Neural cell (in vitro differentiated cells): ENCODE measurements at regions not wholly inside any gene's neighbourhood (a gene's known extent, or its start where the extent isn't known, plus 50 kb on each side); places are given as distances from the start of the nearest gene placed in this dataset.

Source experiments
- H2AFZ ChIP-seq: fragments of 200-600, 300-800 bp; sonication (generic), shearing (Covaris generic); 2 replicates; pipeline ENCODE4 v1.6.0; 2014; ENCODE audit warnings: low read depth, mild to moderate bottlenecking, antibody characterized with exemption, low read length, moderate library complexity
- H3F3A ChIP-seq: fragments of 200-600 bp; shearing (Covaris generic); 2 replicates; pipeline ENCODE4 v1.6.1; 2016; ENCODE audit warnings: mild to moderate bottlenecking, moderate library complexity, mixed read lengths, antibody characterized with exemption, low read length; ENCODE audit not compliant: insufficient read depth, poor library complexity, severe bottlenecking
- H3K27ac ChIP-seq: fragments of 200-600, 300-800 bp; sonication (generic), shearing (Covaris generic); 2 replicates; pipeline ENCODE4 v1.5.1; 2014; ENCODE audit warnings: mild to moderate bottlenecking, low read length, moderate library complexity
- H3K27me3 ChIP-seq: fragments of 300-800, 200-600 bp; sonication (generic), shearing (Covaris generic); 2 replicates; pipeline ENCODE4 v1.6.0; 2014; ENCODE audit warnings: mild to moderate bottlenecking, low read depth, low read length, moderate library complexity; ENCODE audit not compliant: insufficient read depth
- H3K36me3 ChIP-seq: fragments of 300-800, 200-600 bp; sonication (generic), shearing (Covaris generic); 2 replicates; pipeline ENCODE4 v1.5.1; 2014; ENCODE audit warnings: mild to moderate bottlenecking, antibody characterized with exemption, low read length, moderate library complexity; ENCODE audit not compliant: insufficient read depth
- H3K4me2 ChIP-seq: fragments of 300-800, 200-600 bp; sonication (generic), shearing (Covaris generic); 2 replicates; pipeline ENCODE4 v1.6.0; 2014; ENCODE audit warnings: mild to moderate bottlenecking, low read length
- H3K4me3 ChIP-seq: fragments of 300-800, 200-600 bp; sonication (generic), shearing (Covaris generic); 2 replicates; pipeline ENCODE4 v1.5.1; 2014; ENCODE audit warnings: mild to moderate bottlenecking, low read length, moderate library complexity
- H3K79me2 ChIP-seq: fragments of 200-600 bp; shearing (Covaris generic); replicated peaks from 2 replicates; pipeline ENCODE4 v1.6.0; 2014; ENCODE audit warnings: mild to moderate bottlenecking, low read length, moderate library complexity; ENCODE audit not compliant: insufficient read depth
- H3K9ac ChIP-seq: fragments of 300-800, 200-600 bp; sonication (generic), shearing (Covaris generic); 2 replicates; pipeline ENCODE4 v1.6.1; 2016; ENCODE audit warnings: mild to moderate bottlenecking, low read length, mixed read lengths
- H3K9me2 ChIP-seq: fragments of 200-600 bp; shearing (Covaris generic); 2 replicates; pipeline ENCODE4 v1.6.1; 2016; ENCODE audit warnings: mild to moderate bottlenecking, low read length, mixed read lengths; ENCODE audit not compliant: insufficient read depth
- H3K9me3 ChIP-seq: fragments of 200-600, 300-800 bp; sonication (generic), shearing (Covaris generic); 2 replicates; pipeline ENCODE4 v1.6.1; 2016; ENCODE audit warnings: mild to moderate bottlenecking, mixed run types, low read length, moderate library complexity, mixed read lengths
- H4K20me1 ChIP-seq: fragments of 200-600 bp; shearing (Covaris generic); 2 replicates; pipeline ENCODE4 v1.6.1; 2016; ENCODE audit warnings: mild to moderate bottlenecking, mixed run types; ENCODE audit not compliant: insufficient read depth
- CTCF ChIP-seq: fragments of 450-650 bp; IDR thresholded peaks from 2 replicates; pipeline ENCODE4 v1.5.1; 2014; ENCODE audit warnings: antibody characterized with exemption, mild to moderate bottlenecking, moderate library complexity; ENCODE audit not compliant: poor library complexity, severe bottlenecking
- EP300 ChIP-seq: fragments of 450-650 bp; conservative IDR thresholded peaks from 2 replicates; pipeline ENCODE4 v1.6.1; 2014; ENCODE audit warnings: antibody characterized with exemption, mild to moderate bottlenecking, moderate library complexity; ENCODE audit not compliant: poor library complexity, severe bottlenecking
- EZH2 ChIP-seq: fragments of 200-600, 300-800 bp; shearing (Covaris generic), sonication (generic); IDR thresholded peaks from 2 replicates; pipeline ENCODE4 v1.6.1; 2014; ENCODE audit warnings: antibody characterized with exemption, low read length, borderline replicate concordance, mild to moderate bottlenecking; ENCODE audit not compliant: insufficient read depth, poor library complexity, severe bottlenecking
- MXI1 ChIP-seq: fragments of 450-650 bp; conservative IDR thresholded peaks from 2 replicates; pipeline ENCODE4 v1.6.1; 2014; ENCODE audit warnings: antibody characterized with exemption, mild to moderate bottlenecking; ENCODE audit not compliant: poor library complexity, severe bottlenecking
- POLR2AphosphoS5 ChIP-seq: IDR thresholded peaks from 2 replicates; pipeline ENCODE4 v1.6.1; 2012
- RAD21 ChIP-seq: fragments of 450-650 bp; conservative IDR thresholded peaks from 2 replicates; pipeline ENCODE4 v1.6.1; 2014; ENCODE audit warnings: antibody characterized with exemption, mild to moderate bottlenecking, moderate library complexity
- REST ChIP-seq: IDR thresholded peaks from 2 replicates; pipeline ENCODE4 v1.6.1; 2012; ENCODE audit warnings: borderline replicate concordance
- SMC3 ChIP-seq: fragments of 450-650 bp; conservative IDR thresholded peaks from 2 replicates; pipeline ENCODE4 v1.6.1; 2014; ENCODE audit warnings: antibody characterized with exemption, mild to moderate bottlenecking, moderate library complexity; ENCODE audit not compliant: poor library complexity
- TAF1 ChIP-seq: IDR thresholded peaks from 2 replicates; pipeline ENCODE4 v1.6.1; 2012; ENCODE audit warnings: low read depth

- Histone ChIP-seq H3K9me3 (no peaks in the 10 kb centered on the region), H3K9me2 (no peaks in the 10 kb centered on the region), H3F3A (no peaks in the 10 kb centered on the region), H3K27ac (no peak overlapping the region), H3K36me3 (no peaks in the 10 kb centered on the region), H3K9ac (no peak overlapping the region), H2AFZ (no peak overlapping the region), H3K4me3 (no peak overlapping the region), H4K20me1 (no peaks in the 10 kb centered on the region), H3K4me2 (no peak overlapping the region), H3K27me3 (no peaks in the 10 kb centered on the region), H3K79me2 (no peaks in the 10 kb centered on the region)
- TF ChIP-seq EP300 (no peak), POLR2AphosphoS5 (no peak), REST (no peak), MXI1 (no peak), EZH2 (no peak), SMC3 (no peak), RAD21 (no peak), TAF1 (no peak), CTCF (no peak)
These were observed 125.0 kb upstream of the AKR1E2 start for GRCh38 chr10:4701016-4701415.

- Histone ChIP-seq H3K79me2 (no peaks in the 10 kb centered on the region), H3K9me3 (no peaks in the 10 kb centered on the region), H3K9me2 (no peaks in the 10 kb centered on the region), H3K4me3 (no peak overlapping the region), H3K27me3 (no peaks in the 10 kb centered on the region), H3K36me3 (no peaks in the 10 kb centered on the region), H3K9ac (no peak overlapping the region), H3K27ac (no peak overlapping the region), H3F3A (no peaks in the 10 kb centered on the region), H4K20me1 (no peaks in the 10 kb centered on the region), H3K4me2 (no peak overlapping the region), H2AFZ (no peak overlapping the region)
- TF ChIP-seq EP300, result no peak
- no peak for TF ChIP-seq CTCF
- TF ChIP-seq TAF1, result no peak
- no peak for TF ChIP-seq RAD21
- no peak for TF ChIP-seq POLR2AphosphoS5
- no peak for TF ChIP-seq MXI1
- TF ChIP-seq EZH2, result no peak
- no peak for TF ChIP-seq REST
- TF ChIP-seq SMC3, result no peak
These were observed 125.9 kb upstream of the AKR1E2 start for GRCh38 chr10:4699950-4700730.
